ENCODE measurements at regions not wholly inside any gene's neighbourhood (a gene's known extent, or its start where the extent isn't known, plus 50 kb on each side); places are given as distances from the start of the nearest gene placed in this dataset.

DNA sequence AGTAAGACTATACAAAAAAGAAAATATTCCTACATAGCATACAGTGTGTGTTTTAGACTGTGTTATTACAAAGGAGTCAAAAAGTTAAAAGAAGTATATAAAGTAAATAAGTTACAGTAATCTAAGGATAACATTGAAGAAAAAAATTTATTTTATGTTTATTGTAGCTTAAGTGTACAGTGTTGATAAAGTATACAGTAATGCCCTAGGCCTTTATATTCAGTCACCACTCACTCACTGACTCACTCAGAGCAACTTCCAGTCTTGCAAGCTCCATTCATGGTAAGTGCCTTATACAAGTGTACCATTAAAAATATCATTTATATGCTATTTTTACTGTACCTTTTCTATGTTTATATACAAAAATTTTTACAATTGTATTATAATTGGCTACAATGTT lies 220.1 kb downstream of the BCHE start:
- ChIA-PET POLR2A (ENCODE audit: unreplicated experiment) (no interaction called here), CTCF (no interaction called here)
- H4K20me1 ChIP-seq (ENCODE audit: insufficient read depth, low read length): no peaks in the 10 kb centered on the region
- no peak overlapping the region for H2AFZ ChIP-seq (replicated peaks; ENCODE audit: low read length, poor library complexity)
- H4K91ac ChIP-seq (ENCODE audit: insufficient read depth, low read depth, low read length): no peak overlapping the region
- no peak overlapping the region for H2BK5ac ChIP-seq (ENCODE audit: low read depth, low read length, poor library complexity, severe bottlenecking)
- ATAC-seq (ENCODE audit: low read depth): no peak
- H2BK120ac ChIP-seq (ENCODE audit: low read depth, low read length): no peak overlapping the region
- in situ Hi-C loops (cut with MboI; ENCODE audit: low sequenced_read_pairs) (no loop called here), dilution Hi-C loops (cut with HindIII; ENCODE audit: low sequenced_read_pairs, unreplicated experiment) (no loop called here), intact Hi-C loops (cut with micrococcal nuclease) (no loop called here)
- no peak overlapping the region for H3K27ac ChIP-seq (ENCODE audit: insufficient read depth, low read length)
- H3K23ac ChIP-seq (ENCODE audit: low read depth, low read length): no peak overlapping the region
- no peak overlapping the region for H3K4ac ChIP-seq (ENCODE audit: low read depth, low read length)
- H3K9ac ChIP-seq (ENCODE audit: low read depth, low read length): no peak overlapping the region
- no peaks in the 10 kb centered on the region for H3K27me3 ChIP-seq (ENCODE audit: control insufficient read depth, insufficient read depth, low read length)
- H4K5ac ChIP-seq (ENCODE audit: low read depth, low read length): no peak overlapping the region
- H2AK5ac ChIP-seq (ENCODE audit: low read depth, low read length): no peak overlapping the region
- no peak overlapping the region for H3K4me3 ChIP-seq (ENCODE audit: insufficient read depth, low read depth, low read length)
- no peak overlapping the region for H3K14ac ChIP-seq (replicated peaks; ENCODE audit: low read depth, low read length)
- H3K4me1 ChIP-seq (ENCODE audit: control insufficient read depth, insufficient read depth, low read length): no peaks in the 10 kb centered on the region
- TF ChIP-seq CHD1 (IDR thresholded peaks at IDR 0.05; ENCODE audit: low read depth, low read length) (no peak), FOS (IDR thresholded peaks at IDR 0.05; ENCODE audit: low read depth, low read length) (no peak), RCOR1 (IDR thresholded peaks at IDR 0.05; ENCODE audit: insufficient replicate concordance, low read length) (no peak), NFE2L2 (IDR thresholded peaks at IDR 0.05; ENCODE audit: low read depth, low read length) (no peak), SMC3 (IDR thresholded peaks at IDR 0.05; ENCODE audit: low read depth, low read length) (no peak), CEBPB (IDR thresholded peaks at IDR 0.05; ENCODE audit: low read depth, low read length) (no peak), RAD21 (IDR thresholded peaks at IDR 0.05; ENCODE audit: low read length) (no peak), POLR2A (IDR thresholded peaks at IDR 0.05; ENCODE audit: low read depth, low read length) (no peak), RFX5 (IDR thresholded peaks at IDR 0.05; ENCODE audit: low read depth, low read length) (no peak), BHLHE40 (IDR thresholded peaks at IDR 0.05; ENCODE audit: low read depth, low read length) (no peak)
- TF ChIP-seq, protein P1, sequence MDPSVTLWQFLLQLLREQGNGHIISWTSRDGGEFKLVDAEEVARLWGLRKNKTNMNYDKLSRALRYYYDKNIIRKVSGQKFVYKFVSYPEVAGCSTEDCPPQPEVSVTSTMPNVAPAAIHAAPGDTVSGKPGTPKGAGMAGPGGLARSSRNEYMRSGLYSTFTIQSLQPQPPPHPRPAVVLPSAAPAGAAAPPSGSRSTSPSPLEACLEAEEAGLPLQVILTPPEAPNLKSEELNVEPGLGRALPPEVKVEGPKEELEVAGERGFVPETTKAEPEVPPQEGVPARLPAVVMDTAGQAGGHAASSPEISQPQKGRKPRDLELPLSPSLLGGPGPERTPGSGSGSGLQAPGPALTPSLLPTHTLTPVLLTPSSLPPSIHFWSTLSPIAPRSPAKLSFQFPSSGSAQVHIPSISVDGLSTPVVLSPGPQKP (IDR thresholded peaks at IDR 0.05; ENCODE audit: borderline replicate concordance, low read depth, low read length): no peak
- no peak for DNase-seq
- H4K8ac ChIP-seq (ENCODE audit: low read depth in 2 of 2, low read length in 2 of 2): no peak overlapping the region
- no peaks in the 10 kb centered on the region for H3K36me3 ChIP-seq (ENCODE audit: control insufficient read depth, insufficient read depth, low read length)
- no peak overlapping the region for H2BK15ac ChIP-seq (ENCODE audit: low read depth, low read length)
- H3K56ac ChIP-seq (ENCODE audit: extremely low read depth, insufficient read depth, low read length): no peak overlapping the region
- H2AK9ac ChIP-seq (replicated peaks; ENCODE audit: low read depth, low read length, poor library complexity): no peak overlapping the region
- no peaks in the 10 kb centered on the region for H3K79me1 ChIP-seq (ENCODE audit: low read depth in 1 of 2, low read length in 2 of 2)
- H3K4me2 ChIP-seq (ENCODE audit: low read depth, low read length): no peak overlapping the region
- no TSS peak for BruUV-seq (replicated peaks)
- no peaks in the 10 kb centered on the region for H3K9me1 ChIP-seq (ENCODE audit: insufficient read depth, low read length)
- H3K18ac ChIP-seq (ENCODE audit: low read depth, low read length): no peak overlapping the region
- no peak overlapping the region for H2BK20ac ChIP-seq (ENCODE audit: low read depth, low read length)
- no peaks in the 10 kb centered on the region for H3K9me3 ChIP-seq (ENCODE audit: control insufficient read depth, insufficient read depth, low read length)

Data from IMR-90 (cell line).